Astrocyte (in vitro differentiated cells and primary cell): ENCODE measurements at regions not wholly inside any gene's neighbourhood (a gene's known extent, or its start where the extent isn't known, plus 50 kb on each side); places are given as distances from the start of the nearest gene placed in this dataset.

Experiments
- CTCF ChIP-seq: IDR thresholded peaks from 2 replicates; pipeline ENCODE4 v1.5.1; 2011; ENCODE audit warnings: low read depth, mild to moderate bottlenecking, inconsistent platforms, low read length, moderate library complexity; ENCODE audit not compliant: insufficient read depth
- EZH2 ChIP-seq: IDR thresholded peaks from 2 replicates; pipeline ENCODE4 v1.6.1; 2012; ENCODE audit warnings: mild to moderate bottlenecking, low read length, inconsistent platforms; ENCODE audit not compliant: insufficient read depth

- TF ChIP-seq CTCF (no peak), EZH2 (no peak)
Observed at GRCh38 chr20:39259808-39260207, 297.7 kb downstream of the DHX35 start.
